ENCODE measurements at regions not wholly inside any gene's neighbourhood (a gene's known extent, or its start where the extent isn't known, plus 50 kb on each side); places are given as distances from the start of the nearest gene placed in this dataset.

DNA sequence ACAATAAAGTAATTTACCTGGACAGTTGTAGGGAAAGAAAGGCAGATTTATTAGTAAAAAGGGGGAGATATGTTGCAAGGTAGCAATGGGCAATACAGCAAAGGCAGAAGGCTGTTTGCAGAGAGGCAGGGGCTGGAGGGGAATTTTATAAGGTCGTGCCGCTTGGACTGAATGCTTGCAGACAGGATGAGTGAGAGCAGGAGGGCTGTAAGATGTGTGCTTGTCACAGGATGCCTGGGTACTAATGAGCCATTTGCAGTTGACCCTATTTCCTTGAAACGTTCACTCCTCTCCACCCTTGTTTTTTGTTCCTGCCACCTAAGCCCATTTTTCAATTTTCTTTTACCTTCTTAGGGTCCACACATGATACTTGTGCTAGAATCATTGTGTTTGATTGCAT, 214.7 kb downstream of the TRAM1L1 start:
- DNase-seq: no peak

DNA sequence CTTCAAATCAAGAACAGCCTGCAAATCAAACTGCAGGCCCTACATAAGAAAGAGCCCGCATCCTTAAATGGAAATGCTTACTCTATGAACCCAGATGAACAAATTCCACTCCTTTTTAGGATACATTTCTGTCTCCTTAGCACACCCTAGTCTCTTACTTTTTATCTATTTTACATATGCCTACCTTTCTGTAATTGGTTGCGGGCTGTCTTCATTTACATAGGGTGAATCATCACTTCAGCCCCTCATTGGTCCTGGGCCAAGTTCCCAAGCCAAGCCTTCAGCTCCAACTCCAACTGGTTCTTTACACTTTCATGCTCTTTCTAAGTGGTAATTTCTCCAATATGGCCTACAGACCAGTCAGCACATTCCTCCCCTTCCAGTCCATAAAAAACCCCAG, 219.3 kb downstream of the TRAM1L1 start:
- DNase-seq: no peak

- no peak for DNase-seq
Measured at GRCh38 chr4:116862592-116862991, 222.8 kb downstream of the TRAM1L1 start.

DNA sequence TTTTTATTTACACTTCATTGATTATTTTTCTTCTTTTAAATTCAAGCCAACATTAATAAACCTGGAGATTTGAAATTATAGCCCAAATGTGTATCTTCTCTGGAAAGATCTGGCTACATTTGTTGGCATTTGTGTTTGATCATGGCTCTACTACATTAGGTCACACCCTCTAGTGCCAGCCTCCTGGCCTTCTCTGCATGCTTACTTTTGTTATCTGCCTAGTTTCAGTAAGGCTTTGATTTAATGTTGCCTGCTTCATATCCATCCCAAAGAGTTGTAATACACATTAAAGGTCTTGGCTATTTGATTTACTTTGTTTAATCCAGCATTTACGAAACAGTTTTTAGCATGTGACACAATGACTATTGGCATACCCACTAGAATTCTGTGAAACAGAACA, 224.5 kb downstream of the TRAM1L1 start:
- DNase-seq: no peak

GRCh38 chr4:116849620-116850019, 235.8 kb downstream of the TRAM1L1 start:
- DNase-seq: no peak

GRCh38 chr4:116847616-116848015, 237.8 kb downstream of the TRAM1L1 start:
- DNase-seq: no peak

GRCh38 chr4:116839826-116840225, 245.6 kb downstream of the TRAM1L1 start:
- DNase-seq: no peak

DNA sequence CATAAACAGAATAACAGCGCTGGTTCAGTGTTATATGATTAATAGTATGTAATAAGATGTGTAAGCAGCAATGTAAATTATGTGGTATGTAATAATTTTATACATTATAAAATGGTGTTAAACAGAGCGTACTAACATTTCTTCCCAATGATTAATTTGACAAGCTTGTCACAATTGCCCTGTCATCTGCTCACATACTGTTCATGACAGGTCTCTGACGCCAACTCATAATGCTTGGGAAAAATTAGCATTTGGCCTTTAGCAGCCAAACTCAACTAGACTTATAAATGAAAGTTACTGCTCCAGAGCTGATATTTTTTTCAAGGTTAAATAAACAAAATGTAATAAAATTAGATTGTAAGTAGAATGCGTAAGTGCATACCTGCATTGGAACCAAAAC, 246.8 kb downstream of the TRAM1L1 start:
- no peak for DNase-seq

GRCh38 chr4:116829187-116829586, 256.2 kb downstream of the TRAM1L1 start:
- no peak for DNase-seq

- DNase-seq: no peak
Measured at GRCh38 chr4:116824172-116824571, 261.2 kb downstream of the TRAM1L1 start.

DNA sequence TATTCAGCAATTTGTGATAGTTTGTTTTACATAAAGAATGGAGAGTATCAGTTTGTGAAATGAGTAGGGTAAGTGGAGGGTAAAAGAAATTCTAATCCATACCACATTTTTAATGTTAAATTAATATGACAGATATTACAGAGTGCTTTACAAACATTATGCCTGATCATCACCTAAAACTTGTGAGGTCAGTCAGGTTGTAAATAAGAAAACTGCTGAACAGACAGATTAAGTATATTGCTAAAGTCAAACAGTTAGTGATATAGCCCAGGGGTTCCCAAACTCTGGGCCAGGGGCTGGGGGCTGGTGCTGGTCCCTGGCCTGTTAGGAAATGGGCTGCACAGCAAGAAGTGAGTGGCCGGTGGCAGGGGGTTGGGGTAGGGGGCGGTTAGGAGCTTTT, 273.6 kb downstream of the TRAM1L1 start:
- no peak for DNase-seq

DNA sequence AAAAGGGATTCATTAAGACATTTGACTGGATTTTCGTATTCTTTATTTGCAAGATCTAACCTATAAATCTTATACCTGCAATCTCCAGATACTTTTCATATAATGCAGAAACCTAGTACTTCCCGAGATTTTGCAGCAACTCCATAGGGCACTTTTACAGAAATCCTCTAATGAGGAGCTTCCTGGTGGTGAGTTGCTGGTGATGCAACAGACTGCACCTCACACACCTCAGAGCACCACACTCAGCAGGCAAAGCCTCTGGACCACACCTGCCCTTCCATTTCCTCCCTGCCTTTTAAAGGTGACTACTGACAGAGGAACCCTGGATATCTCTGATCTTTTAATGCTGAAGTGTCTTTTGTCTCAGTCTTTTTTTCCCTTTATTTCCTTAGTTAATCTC, 289.4 kb downstream of the TRAM1L1 start:
- no peak for DNase-seq

- DNase-seq: no peak
Measured at GRCh38 chr4:116788723-116789122, 296.7 kb downstream of the TRAM1L1 start.

- no peak for DNase-seq
Measured at GRCh38 chr4:116755051-116755450, 330.3 kb downstream of the TRAM1L1 start.

- no peak for DNase-seq
Measured at GRCh38 chr4:116752027-116752426, 333.3 kb downstream of the TRAM1L1 start.

DNA sequence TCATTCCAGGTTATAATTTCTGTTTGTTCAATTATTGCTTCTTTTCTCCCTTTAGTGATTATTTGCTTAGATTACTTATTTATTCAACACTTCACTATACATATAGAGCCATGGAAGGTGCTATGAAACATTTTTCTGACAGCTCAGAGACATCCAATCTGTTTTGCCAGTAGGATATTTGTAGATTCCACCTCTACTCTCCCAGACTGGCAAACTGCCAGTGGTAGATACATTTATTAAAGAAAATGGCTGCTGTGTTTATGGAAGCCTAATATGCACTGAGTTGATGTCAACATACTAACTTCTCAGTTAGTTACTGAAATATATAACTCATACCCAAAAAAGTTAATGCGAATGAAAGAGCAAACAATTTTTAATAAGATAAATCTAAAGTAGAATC, 348.6 kb downstream of the TRAM1L1 start:
- DNase-seq: no peak

GRCh38 chr4:116734178-116734577, 351.2 kb downstream of the TRAM1L1 start:
- DNase-seq: no peak

GRCh38 chr4:116733370-116733769, 352.0 kb downstream of the TRAM1L1 start:
- DNase-seq: no peak

DNA sequence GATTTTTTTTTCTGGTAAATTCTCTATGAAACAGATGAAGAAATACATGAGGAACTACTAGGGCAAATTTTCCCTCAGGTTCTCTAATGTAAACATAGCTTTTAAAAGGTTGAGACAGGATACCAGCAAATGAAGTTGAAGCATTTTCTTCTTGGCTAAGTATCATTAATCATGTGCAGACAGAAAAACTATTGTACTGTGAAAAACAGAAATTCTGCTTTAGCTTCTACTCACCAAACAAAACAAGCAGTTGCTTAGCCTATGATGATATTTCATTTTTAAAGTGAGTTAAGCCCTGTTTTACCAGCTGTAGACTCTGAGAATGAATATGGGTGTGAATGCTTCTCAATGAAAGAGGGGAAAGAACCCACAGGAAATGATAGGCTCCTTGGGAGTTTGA, 358.9 kb downstream of the TRAM1L1 start:
- no peak for DNase-seq

- no peak for DNase-seq
Measured at GRCh38 chr4:116724249-116724648, 361.1 kb downstream of the TRAM1L1 start.

GRCh38 chr4:116705466-116705865, 379.9 kb downstream of the TRAM1L1 start:
- no peak for DNase-seq

GRCh38 chr4:116702949-116703348, 382.4 kb downstream of the TRAM1L1 start:
- no peak for DNase-seq

DNA sequence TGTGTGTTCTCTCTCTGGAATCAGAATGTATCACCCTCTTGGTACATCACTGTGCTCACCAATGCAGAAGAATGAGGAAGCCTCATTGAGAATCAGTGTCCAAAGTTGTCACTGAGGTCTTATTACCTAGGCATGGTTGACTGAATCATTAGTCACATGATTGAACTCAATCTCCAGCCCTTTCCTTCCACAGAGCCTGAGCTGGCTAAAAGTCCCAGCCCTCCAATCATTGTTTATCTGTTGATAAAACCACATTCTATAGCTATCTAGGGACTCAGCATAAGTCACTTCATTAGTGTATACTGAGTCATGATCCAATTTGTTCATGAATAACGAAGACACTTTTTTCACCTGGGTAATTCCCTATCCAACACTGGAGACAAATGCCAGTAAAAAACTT, 396.8 kb downstream of the TRAM1L1 start:
- DNase-seq: no peak

GRCh38 chr4:116668190-116668589, 417.2 kb downstream of the TRAM1L1 start:
- no peak for DNase-seq

GRCh38 chr4:116665716-116666115, 419.7 kb downstream of the TRAM1L1 start:
- no peak for DNase-seq

DNA sequence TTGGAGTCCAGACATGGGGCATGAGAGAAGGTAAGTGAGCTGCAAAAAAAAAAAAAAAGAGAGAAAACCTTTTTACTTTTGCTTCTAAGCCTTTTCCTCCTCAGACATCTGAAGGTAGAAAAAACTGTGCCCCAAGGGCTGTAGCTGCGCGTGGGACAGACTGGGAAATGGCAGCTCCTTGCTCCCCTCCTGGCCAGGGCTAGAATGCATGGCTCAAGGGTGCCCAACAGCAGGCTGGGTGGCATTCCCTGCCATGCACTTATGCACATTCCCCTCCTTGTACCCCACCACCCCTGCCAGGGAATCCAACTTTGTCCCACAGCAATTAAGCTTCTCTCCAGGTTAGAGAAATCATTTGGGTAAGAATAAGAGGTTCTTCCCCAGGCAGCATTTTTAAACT, 421.2 kb downstream of the TRAM1L1 start:
- DNase-seq: no peak

All from CD4-positive, alpha-beta T cell treated with Interleukin-4 for 1 hour (primary cell).